ENCODE measurements at regions not wholly inside any gene's neighbourhood (a gene's known extent, or its start where the extent isn't known, plus 50 kb on each side); places are given as distances from the start of the nearest gene placed in this dataset.
"Not testable (repeated sequence)": the region's sequence is repeated elsewhere in the genome, so short reads cannot be mapped to it uniquely, and the experiment has no call there.

- H3K27me3 ChIP-seq (ENCODE audit: control insufficient read depth, insufficient read depth, low read length), result peaks cover 2% of the 10 kb centered on the region
- no peaks in the 10 kb centered on the region for H3K36me3 ChIP-seq (ENCODE audit: control insufficient read depth, insufficient read depth, low read length)
- H3K9ac ChIP-seq (ENCODE audit: low read length), result no peak overlapping the region
- H3K4me3 ChIP-seq (ENCODE audit: low read length), result no peak overlapping the region
- no peak overlapping the region for H3K27ac ChIP-seq (ENCODE audit: low read depth, low read length)
- no peaks in the 10 kb centered on the region for H3K4me1 ChIP-seq (ENCODE audit: control insufficient read depth, insufficient read depth, low read length)
Observed at GRCh38 chr12:111251058-111251730, 117.7 kb downstream of the PHETA1 start.

- Histone ChIP-seq H3K9ac (ENCODE audit: low read length) (no peak overlapping the region), H3K27ac (ENCODE audit: low read depth, low read length) (no peak overlapping the region), H3K27me3 (ENCODE audit: control insufficient read depth, insufficient read depth, low read length) (peaks cover 2% of the 10 kb centered on the region), H3K4me1 (ENCODE audit: control insufficient read depth, insufficient read depth, low read length) (no peaks in the 10 kb centered on the region), H3K36me3 (ENCODE audit: control insufficient read depth, insufficient read depth, low read length) (no peaks in the 10 kb centered on the region), H3K4me3 (ENCODE audit: low read length) (no peak overlapping the region)
Observed at GRCh38 chr12:111250251-111250881, 118.5 kb downstream of the PHETA1 start.

GRCh38 chr12:111249757-111250156 lies 119.1 kb downstream of the PHETA1 start:
- Histone ChIP-seq H3K9ac (ENCODE audit: low read length) (no peak overlapping the region), H3K36me3 (ENCODE audit: control insufficient read depth, insufficient read depth, low read length) (no peaks in the 10 kb centered on the region), H3K27ac (ENCODE audit: low read depth, low read length) (no peak overlapping the region), H3K4me3 (ENCODE audit: low read length) (no peak overlapping the region), H3K27me3 (ENCODE audit: control insufficient read depth, insufficient read depth, low read length) (peaks cover 2% of the 10 kb centered on the region), H3K4me1 (ENCODE audit: control insufficient read depth, insufficient read depth, low read length) (no peaks in the 10 kb centered on the region)

GRCh38 chr12:111249018-111249370 lies 119.9 kb downstream of the PHETA1 start:
- H3K27me3 ChIP-seq (ENCODE audit: control insufficient read depth, insufficient read depth, low read length), result no peaks in the 10 kb centered on the region
- H3K9ac ChIP-seq (ENCODE audit: low read length), result no peak overlapping the region
- H3K36me3 ChIP-seq (ENCODE audit: control insufficient read depth, insufficient read depth, low read length), result no peaks in the 10 kb centered on the region
- no peak overlapping the region for H3K27ac ChIP-seq (ENCODE audit: low read depth, low read length)
- H3K4me1 ChIP-seq (ENCODE audit: control insufficient read depth, insufficient read depth, low read length), result no peaks in the 10 kb centered on the region
- H3K4me3 ChIP-seq (ENCODE audit: low read length), result no peak overlapping the region

GRCh38 chr12:111248236-111249017 lies 120.5 kb downstream of the PHETA1 start:
- Histone ChIP-seq H3K27ac (ENCODE audit: low read depth, low read length) (no peak overlapping the region), H3K9ac (ENCODE audit: low read length) (no peak overlapping the region), H3K36me3 (ENCODE audit: control insufficient read depth, insufficient read depth, low read length) (no peaks in the 10 kb centered on the region), H3K4me1 (ENCODE audit: control insufficient read depth, insufficient read depth, low read length) (no peaks in the 10 kb centered on the region), H3K4me3 (ENCODE audit: low read length) (no peak overlapping the region), H3K27me3 (ENCODE audit: control insufficient read depth, insufficient read depth, low read length) (no peaks in the 10 kb centered on the region)

- no peaks in the 10 kb centered on the region for H3K27me3 ChIP-seq (ENCODE audit: control insufficient read depth, insufficient read depth, low read length)
Observed at GRCh38 chr12:111247083-111247783, 121.7 kb downstream of the PHETA1 start.

GRCh38 chr12:111246477-111247011 lies 122.4 kb downstream of the PHETA1 start:
- H3K4me3 ChIP-seq (ENCODE audit: low read length), result no peak overlapping the region
- no peaks in the 10 kb centered on the region for H3K27me3 ChIP-seq (ENCODE audit: control insufficient read depth, insufficient read depth, low read length)
- no peak overlapping the region for H3K9ac ChIP-seq (ENCODE audit: low read length)
- H3K27ac ChIP-seq (ENCODE audit: low read depth, low read length), result no peak overlapping the region
- no peaks in the 10 kb centered on the region for H3K4me1 ChIP-seq (ENCODE audit: control insufficient read depth, insufficient read depth, low read length)
- H3K36me3 ChIP-seq (ENCODE audit: control insufficient read depth, insufficient read depth, low read length), result no peaks in the 10 kb centered on the region

More at GRCh38 chr12:111247083-111247783, 121.7 kb downstream of the PHETA1 start:
- H3K9ac ChIP-seq (ENCODE audit: low read length), result no peak overlapping the region
- H3K36me3 ChIP-seq (ENCODE audit: control insufficient read depth, insufficient read depth, low read length), result no peaks in the 10 kb centered on the region
- H3K4me1 ChIP-seq (ENCODE audit: control insufficient read depth, insufficient read depth, low read length), result no peaks in the 10 kb centered on the region
- H3K27ac ChIP-seq (ENCODE audit: low read depth, low read length), result no peak overlapping the region
- no peak overlapping the region for H3K4me3 ChIP-seq (ENCODE audit: low read length)

GRCh38 chr12:111245701-111246476 lies 123.0 kb downstream of the PHETA1 start:
- no peaks in the 10 kb centered on the region for H3K4me1 ChIP-seq (ENCODE audit: control insufficient read depth, insufficient read depth, low read length)
- H3K4me3 ChIP-seq (ENCODE audit: low read length), result no peak overlapping the region
- no peaks in the 10 kb centered on the region for H3K36me3 ChIP-seq (ENCODE audit: control insufficient read depth, insufficient read depth, low read length)
- H3K27me3 ChIP-seq (ENCODE audit: control insufficient read depth, insufficient read depth, low read length), result no peaks in the 10 kb centered on the region
- H3K27ac ChIP-seq (ENCODE audit: low read depth, low read length), result no peak overlapping the region
- H3K9ac ChIP-seq (ENCODE audit: low read length), result no peak overlapping the region

GRCh38 chr12:111244673-111245072 lies 124.2 kb downstream of the PHETA1 start:
- H3K4me1 ChIP-seq (ENCODE audit: control insufficient read depth, insufficient read depth, low read length), result no peaks in the 10 kb centered on the region
- no peak overlapping the region for H3K27ac ChIP-seq (ENCODE audit: low read depth, low read length)
- H3K9ac ChIP-seq (ENCODE audit: low read length), result no peak overlapping the region
- H3K27me3 ChIP-seq (ENCODE audit: control insufficient read depth, insufficient read depth, low read length), result no peaks in the 10 kb centered on the region
- no peaks in the 10 kb centered on the region for H3K36me3 ChIP-seq (ENCODE audit: control insufficient read depth, insufficient read depth, low read length)
- H3K4me3 ChIP-seq (ENCODE audit: low read length), result no peak overlapping the region

- H3K4me1 ChIP-seq (ENCODE audit: control insufficient read depth, insufficient read depth, low read length); H3K9ac ChIP-seq (ENCODE audit: low read length); H3K27me3 ChIP-seq (ENCODE audit: control insufficient read depth, insufficient read depth, low read length); H3K27ac ChIP-seq (ENCODE audit: low read depth, low read length); H3K4me3 ChIP-seq (ENCODE audit: low read length); H3K36me3 ChIP-seq (ENCODE audit: control insufficient read depth, insufficient read depth, low read length): not testable (repeated sequence)
Observed at GRCh38 chr12:111242817-111243216, 126.1 kb downstream of the PHETA1 start.

- no peak overlapping the region for H3K27ac ChIP-seq (ENCODE audit: low read depth, low read length)
- no peak overlapping the region for H3K4me3 ChIP-seq (ENCODE audit: low read length)
- H3K27me3 ChIP-seq (ENCODE audit: control insufficient read depth, insufficient read depth, low read length), result no peaks in the 10 kb centered on the region
- no peaks in the 10 kb centered on the region for H3K4me1 ChIP-seq (ENCODE audit: control insufficient read depth, insufficient read depth, low read length)
- no peak overlapping the region for H3K9ac ChIP-seq (ENCODE audit: low read length)
- no peaks in the 10 kb centered on the region for H3K36me3 ChIP-seq (ENCODE audit: control insufficient read depth, insufficient read depth, low read length)
Observed at GRCh38 chr12:111242184-111242583, 126.7 kb downstream of the PHETA1 start.

Data from rectal smooth muscle tissue (tissue), 1 donor.